GM21825 (cell line): ENCODE measurements at regions not wholly inside any gene's neighbourhood (a gene's known extent, or its start where the extent isn't known, plus 50 kb on each side); places are given as distances from the start of the nearest gene placed in this dataset.

Source experiments
- ATAC-seq: cut with Tn5 transposase; IDR thresholded peaks from one replicate; pipeline ENCODE4 v1.9.1; 2021; ENCODE audit warnings: mild to moderate bottlenecking, moderate library complexity; ENCODE audit not compliant: unreplicated experiment

DNA sequence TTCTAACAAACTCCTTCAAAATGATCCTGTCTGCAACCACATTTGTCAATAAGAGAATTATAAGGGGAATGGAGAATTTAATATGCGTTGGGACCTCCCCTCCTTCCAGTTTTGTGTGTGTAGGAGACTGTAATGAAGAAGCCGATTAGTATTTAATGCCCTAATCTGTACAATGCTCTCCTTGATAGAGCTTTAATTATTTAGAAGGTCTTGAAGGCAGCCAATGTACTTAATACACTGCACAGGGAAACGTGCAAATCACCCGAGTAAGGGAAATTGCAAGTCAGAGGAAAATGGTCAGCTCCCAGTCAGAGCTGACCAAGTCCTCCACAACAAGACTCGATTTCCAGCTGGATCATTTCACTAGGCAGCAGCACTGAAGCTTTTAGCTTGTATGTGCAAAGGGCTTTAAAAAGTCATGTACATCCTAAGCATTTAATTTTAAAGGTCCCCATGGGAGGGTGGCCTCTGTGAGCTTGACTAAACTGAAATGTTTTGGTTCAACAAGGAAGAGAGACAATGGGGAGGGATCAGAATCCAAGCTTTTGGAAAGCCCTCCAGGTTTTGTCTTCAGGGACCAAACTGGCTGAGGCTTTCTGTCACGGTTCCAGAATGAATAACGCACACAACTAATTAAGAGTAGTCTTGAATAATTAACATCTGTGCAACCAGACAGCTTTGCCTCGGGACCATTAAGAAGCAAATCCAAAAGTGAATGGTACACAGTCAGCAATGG lies 159.8 kb upstream of the MITF start:
- ATAC-seq = no peak

DNA sequence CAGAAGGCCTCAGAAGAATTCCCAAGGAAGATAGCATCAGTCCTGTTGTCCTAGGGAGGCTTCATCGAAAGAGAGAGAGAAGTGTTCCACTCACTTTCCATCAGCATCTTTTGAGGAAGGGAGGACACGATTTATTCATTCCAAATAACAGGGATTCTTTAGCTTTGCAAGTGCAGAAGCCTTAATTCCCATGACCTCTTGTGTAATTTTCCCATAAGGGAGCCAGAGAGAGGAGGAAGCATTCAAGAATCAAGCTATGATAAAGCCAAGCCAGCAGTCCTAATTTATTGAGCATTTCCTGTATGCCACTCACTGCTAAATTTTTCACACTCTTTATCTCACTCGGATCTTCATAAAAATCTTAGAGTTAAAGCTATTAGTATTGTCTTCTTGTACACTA lies 169.7 kb upstream of the MITF start:
- ATAC-seq = no peak

GRCh38 chr3:69568951-69569350 lies 170.3 kb upstream of the MITF start:
- no peak for ATAC-seq

- ATAC-seq = no peak
These were observed 170.8 kb upstream of the MITF start for GRCh38 chr3:69568458-69568857.

GRCh38 chr3:69567710-69568052 lies 171.6 kb upstream of the MITF start:
- ATAC-seq = no peak

DNA sequence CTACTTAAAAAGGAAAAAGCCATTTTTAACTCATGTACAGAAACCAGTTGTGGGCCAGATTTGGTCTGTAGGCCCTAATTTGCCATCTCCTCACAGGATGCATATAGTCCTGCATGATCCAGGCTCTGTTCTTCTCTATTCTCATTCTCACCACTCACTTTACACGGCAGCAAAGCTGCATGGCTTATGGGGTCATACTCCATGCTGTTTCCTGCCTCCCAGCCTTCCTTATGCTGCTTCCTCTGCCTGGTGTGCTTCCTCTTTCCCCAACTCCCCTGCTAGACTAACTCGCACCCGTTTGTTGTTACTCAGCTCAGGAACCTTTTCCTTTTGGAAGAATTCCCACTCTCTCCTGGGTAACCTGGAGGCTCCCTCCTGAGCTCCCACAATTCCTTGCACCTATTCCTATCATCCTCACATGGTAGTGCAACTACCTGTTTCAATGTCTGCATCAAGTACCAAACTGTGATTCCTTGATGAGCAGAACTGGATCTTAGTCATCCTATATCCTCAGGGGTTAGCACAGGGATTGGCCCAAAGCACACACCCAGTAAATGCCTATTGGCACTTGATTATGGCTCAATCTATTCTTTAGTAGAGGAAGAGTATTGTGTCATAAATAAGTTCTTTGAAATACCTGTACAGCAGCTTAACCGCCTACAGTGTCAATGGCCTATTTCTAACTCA lies 172.1 kb upstream of the MITF start:
- no peak for ATAC-seq

DNA sequence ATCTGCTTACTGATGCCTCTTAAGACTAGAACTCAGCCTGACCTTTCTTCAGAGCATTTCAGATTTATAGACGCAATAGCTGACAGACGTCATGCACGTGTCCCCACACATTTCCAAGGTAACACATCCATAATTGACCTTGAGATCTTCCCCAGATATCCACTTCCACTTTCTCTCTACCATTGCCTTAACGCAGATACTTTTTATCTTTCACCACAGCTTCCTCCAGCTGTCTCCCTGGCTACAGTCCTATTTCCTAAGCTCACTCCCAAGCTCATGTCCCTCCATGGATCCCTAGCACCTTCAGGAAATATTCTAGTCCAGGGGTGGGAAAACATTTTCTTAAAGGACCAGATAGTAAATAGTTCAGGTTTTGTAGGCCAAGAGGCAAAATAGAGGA lies 173.0 kb upstream of the MITF start:
- no peak for ATAC-seq

GRCh38 chr3:69565316-69565715 lies 173.9 kb upstream of the MITF start:
- no peak for ATAC-seq

DNA sequence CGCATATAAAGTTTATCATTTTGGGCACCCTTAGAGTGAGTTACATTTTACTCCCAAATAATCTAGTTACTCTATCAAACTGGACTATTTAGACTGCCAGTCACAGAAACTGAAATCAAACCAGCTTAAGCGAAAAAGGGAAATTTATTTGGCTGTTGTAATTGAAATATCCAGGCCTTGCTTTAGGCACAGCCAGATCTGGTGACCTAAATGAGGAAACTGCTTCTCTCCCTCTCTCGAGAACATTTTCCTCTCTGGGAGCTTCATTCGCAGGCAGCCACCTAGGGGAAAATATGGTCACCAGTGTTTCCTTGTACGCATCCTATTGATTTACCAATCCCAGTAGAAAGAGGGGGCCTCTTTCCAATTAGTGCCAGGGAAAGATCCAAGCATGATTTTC lies 175.3 kb upstream of the MITF start:
- ATAC-seq = no peak

- ATAC-seq = no peak
These were observed 176.1 kb upstream of the MITF start for GRCh38 chr3:69563151-69563550.

DNA sequence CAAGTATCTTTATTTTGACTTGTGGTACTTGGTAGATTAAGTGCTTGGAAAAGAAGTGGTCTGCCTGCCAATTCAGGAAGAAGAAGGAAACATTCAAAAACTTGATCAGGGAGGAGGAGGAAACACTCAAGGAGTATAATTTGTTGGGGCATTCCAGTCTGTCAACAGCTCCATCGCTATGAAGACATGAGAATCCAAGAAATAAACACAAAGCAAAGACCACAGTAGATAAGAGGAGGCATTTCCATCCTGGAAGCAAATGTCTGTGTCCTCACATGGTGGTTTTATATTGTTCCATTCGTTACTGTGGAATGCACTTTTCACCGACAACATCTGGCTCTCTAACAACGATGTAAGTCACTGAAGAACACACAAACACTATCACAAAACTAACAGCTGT lies 176.1 kb upstream of the FRMD4B start:
- ATAC-seq = no peak

GRCh38 chr3:69560818-69561217 lies 174.9 kb upstream of the FRMD4B start:
- no peak for ATAC-seq

DNA sequence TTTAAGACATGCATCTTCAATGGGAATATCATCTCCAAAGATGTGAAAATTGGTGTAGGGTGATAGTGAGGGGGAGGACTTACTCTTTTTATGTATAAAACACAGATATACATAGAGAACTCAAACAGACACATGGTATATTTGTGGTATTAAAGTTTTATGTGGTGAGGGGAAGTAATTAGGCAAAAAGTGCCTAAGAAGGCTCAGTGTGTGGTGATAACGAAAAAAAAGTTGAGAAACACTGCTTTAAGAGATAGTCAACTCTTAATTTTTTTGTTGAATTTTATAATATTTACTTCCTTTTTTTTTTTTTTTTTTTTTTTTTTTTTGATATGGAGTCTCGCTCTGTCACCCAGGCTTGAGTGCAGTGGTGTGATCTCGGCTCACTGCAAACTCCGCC lies 174.2 kb upstream of the FRMD4B start:
- ATAC-seq = no peak

DNA sequence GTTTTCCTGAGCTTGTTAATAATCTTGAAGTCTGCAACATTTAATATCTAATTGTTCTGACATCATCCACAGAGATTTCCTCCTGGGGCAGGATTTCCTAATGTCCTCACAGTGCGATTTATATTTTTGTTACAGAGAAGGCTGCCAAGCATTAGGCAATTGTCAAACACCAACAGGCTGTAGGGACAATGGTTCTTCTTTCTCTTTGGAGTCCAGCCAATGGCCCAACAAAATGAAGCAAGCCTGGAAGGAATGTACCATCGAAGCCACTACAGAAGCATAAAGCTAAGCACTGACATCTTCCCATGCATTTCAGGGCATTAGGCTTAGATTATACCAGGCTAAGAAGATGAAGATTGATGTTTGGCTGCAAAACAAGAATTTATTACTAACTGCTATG lies 173.0 kb upstream of the FRMD4B start:
- no peak for ATAC-seq

DNA sequence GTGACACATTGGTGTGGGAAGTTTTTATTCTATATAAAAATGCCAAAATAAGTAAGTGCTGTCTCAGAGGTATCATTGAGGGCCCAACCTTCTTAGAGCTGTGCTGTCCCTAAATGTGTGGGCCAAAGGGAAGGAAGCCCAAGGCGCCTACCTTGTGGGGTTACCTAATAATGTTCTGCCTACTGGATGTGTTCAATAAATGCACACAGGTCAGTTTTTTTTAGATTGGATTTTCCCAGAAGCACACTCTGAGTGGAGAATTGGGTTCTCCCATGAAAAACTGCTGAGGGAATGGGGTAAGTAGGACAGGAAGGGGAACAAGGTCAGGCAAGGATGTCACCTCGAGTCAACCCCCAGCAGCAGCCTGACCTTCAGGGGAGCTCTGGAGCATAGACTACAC lies 168.7 kb upstream of the FRMD4B start:
- ATAC-seq = no peak

- no peak for ATAC-seq
These were observed 168.0 kb upstream of the FRMD4B start for GRCh38 chr3:69553888-69554287.

- ATAC-seq = no peak
These were observed 161.6 kb upstream of the FRMD4B start for GRCh38 chr3:69547461-69547880.

DNA sequence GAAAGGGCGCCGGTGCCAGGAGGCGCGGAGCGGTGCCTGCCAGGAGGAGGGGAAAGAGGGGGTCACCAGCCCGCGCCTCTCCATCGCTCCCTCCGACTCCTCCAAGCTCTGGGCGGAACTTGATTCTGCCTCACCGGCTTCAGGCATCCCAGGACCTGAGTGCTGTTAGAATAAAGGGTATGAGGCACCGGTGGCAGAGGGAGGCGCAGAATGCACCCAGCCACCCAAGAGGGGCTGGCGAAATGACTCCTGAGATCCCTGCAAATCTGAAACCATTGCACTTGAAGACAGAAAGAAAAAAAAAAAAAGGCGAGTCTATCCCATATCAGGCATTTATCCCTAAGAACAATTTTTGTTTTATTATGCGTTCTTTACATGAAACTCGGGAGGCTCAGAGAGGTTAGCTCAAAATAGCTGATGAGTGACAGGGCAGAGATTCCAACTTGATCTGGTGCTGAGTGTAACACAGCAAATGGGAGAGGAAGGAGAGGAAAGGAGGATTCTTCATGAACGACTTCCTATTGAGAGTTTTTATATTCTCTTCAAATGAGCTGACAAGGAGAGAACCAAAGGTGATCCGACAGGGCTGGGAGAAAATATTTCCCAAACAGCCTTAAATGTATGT lies 157.0 kb upstream of the FRMD4B start:
- no peak for ATAC-seq

DNA sequence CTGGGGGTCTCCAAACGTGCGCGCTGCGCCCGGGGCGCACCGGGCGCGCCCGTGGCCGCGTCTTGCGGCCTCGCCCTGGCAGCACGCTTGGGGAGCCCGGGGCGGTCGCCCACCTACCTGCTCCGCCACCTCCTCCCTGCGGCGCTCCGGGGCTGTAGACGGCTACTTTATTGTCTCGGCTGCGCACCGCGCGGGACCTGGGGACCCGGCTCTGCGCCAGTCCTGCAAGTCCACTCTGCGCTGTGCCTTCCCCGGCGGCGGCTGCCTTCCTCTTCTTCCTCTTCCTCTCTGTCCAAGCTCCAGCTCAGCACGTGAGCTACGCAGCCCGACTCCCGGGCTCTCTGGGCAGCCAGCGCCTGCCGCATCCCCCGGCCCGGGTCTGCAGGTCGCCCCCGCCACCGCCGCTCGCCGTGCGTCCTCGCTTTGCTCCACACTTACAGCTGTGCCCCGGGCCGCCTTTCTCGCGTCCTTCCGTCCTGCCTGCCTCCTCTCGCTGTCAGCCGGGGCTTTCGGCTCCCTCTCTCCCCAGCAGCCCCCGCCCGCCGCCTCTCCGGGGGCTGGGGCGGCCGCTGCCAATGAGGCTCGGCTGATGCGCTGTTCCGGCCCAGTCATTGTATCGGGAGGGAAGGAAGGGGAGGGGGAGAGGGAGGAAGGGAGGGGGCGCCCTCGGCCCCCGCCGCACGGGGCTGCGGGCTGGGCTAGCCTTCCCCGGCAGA lies 156.4 kb upstream of the FRMD4B start:
- ATAC-seq = no peak

GRCh38 chr3:69541711-69542088 lies 155.8 kb upstream of the FRMD4B start:
- ATAC-seq = no peak

- ATAC-seq = no peak
These were observed 155.1 kb upstream of the FRMD4B start for GRCh38 chr3:69540706-69541581.
